Activated CD4-positive, alpha-beta T cell treated with anti-CD3 and anti-CD28 coated beads, Interleukin-2, amount 50 U/mL, for 16 hours (primary cell): ENCODE measurements at regions not wholly inside any gene's neighbourhood (a gene's known extent, or its start where the extent isn't known, plus 50 kb on each side); places are given as distances from the start of the nearest gene placed in this dataset.
"Not testable (repeated sequence)": the region's sequence is repeated elsewhere in the genome, so short reads cannot be mapped to it uniquely, and the experiment has no call there.

Source experiments
- DNase-seq: peaks from one replicate; pipeline ENCODE4 v3.0.0-alpha.2; 2020

GRCh38 chr6:135129136-135129856 is 51.8 kb upstream of the MYB start:
- DNase-seq = peak; percentile 48

GRCh38 chr6:135128268-135128914 is 52.7 kb upstream of the MYB start:
- DNase-seq = peak; percentile 94

DNA sequence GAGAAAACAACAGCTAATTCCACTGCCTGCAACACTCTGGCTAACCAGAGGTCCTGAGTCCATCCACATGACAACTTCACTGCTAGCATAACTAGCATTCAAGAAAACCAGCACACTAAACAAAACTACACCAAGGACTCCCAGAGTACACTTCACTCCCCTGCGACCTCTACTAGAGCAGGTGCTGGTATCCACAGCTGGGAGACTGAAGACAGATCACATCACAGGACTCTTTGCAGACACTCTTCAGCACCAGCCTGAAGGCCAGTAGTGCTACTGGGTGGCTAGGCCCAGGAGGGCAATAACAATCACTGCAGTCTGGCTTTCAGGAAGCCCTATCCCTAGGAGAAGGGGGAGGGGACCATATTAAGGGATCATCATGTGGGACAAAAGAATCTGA is 54.4 kb upstream of the MYB start:
- DNase-seq = no peak

DNA sequence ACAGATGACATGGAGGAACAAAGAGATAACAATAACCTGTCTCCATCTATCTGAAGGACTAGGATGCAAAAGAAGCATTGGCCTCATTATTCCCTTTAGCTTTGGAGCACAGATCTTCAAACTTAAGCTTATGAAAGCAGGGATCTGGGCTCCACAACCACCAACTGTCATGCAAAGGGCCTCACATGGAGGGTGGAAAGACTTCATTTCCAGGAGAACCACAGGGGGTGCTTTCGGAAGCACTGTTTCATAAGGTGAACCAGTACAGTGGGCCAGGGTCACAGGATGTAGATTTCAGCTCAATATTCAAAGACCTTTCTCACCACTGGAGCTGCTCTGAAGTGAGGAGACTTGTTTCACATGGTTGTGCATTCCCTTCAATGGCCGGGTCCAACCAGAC is 55.1 kb upstream of the MYB start:
- DNase-seq = no peak

DNA sequence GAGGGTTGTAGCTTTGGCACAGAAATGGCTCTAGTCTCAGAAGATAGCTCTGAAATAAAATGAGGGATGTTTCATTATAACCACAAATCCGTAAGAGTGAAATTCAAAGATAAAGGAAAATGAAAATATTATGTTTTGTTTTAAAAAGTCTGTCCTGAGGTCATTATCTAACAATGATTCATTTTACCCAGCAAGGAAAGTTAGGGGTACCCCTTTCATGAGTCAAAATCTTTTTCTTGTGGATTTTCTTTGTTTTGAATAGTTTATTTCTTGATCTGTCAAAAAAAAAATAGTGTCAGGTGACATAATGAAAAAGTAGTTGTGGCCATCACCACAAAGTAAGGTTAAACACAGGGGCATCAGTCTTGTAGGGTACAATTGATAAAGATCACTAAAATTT is 59.7 kb upstream of the MYB start:
- peak; percentile 49 for DNase-seq

GRCh38 chr6:135118134-135118730 is 62.9 kb upstream of the MYB start:
- DNase-seq = no peak

- peak; percentile 91 for DNase-seq
Measured at GRCh38 chr6:135117413-135117968, 62.9 kb upstream of the HBS1L start.

DNA sequence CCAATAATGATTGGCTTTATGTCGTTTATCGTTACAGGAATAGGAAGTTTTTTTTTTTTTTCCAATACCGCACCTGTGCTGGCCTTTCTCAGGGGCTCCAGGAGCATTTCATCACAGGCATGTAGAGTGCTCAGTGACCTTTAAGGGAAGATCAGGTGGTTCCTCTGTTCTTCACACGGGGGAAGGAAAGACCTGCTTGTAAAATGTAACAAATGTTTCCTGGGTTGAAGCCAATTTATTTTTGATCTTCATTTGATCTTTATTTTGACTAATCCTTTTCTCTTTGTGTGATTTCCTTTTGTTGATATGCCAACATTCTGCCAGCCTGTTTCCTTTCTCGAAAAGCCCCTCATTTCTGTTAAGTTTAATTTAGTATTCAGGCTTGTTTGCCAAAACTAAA is 61.9 kb upstream of the HBS1L start:
- DNase-seq = peak; percentile 48

- peak; percentile 92 for DNase-seq
Measured at GRCh38 chr6:135115834-135116233, 61.2 kb upstream of the HBS1L start.

- DNase-seq = peak; percentile 88
Measured at GRCh38 chr6:135115411-135115810, 60.8 kb upstream of the HBS1L start.

DNA sequence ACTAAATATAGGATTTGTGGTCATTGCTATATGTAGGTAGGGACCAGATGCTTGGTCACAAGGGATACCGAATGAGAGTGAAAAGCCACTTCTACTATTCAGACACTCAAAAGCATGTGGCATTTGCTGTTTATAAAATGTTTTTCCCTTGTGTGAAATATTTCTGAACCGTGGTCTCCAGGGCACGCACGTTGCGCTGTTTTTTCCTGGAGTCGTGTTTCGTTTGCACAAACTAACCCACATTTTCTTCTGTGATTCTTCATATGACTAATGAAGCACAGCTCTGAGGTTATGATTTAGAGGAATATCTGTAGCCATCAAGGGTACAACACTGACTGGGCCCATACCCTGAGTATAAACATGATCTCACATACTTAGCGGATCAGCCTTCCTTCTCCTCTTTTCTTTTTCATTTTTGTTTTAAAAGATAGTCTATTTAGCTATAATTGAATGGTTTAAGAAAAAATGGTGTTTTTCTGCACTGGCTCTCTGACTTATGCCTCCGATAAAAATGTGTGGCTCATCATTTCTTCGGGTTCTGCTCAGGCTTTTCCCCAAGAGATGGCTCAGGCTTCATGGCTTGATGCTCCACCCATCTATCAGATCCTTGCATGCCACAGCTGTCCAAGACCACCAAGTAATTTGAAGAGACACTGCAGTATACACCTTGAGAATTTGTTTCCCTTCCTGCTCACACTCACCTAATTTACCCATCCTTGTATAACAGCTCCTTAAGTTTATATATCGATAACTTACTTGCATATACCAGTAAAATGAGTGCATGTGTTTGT is 59.9 kb upstream of the HBS1L start:
- DNase-seq = peak; percentile 95

DNA sequence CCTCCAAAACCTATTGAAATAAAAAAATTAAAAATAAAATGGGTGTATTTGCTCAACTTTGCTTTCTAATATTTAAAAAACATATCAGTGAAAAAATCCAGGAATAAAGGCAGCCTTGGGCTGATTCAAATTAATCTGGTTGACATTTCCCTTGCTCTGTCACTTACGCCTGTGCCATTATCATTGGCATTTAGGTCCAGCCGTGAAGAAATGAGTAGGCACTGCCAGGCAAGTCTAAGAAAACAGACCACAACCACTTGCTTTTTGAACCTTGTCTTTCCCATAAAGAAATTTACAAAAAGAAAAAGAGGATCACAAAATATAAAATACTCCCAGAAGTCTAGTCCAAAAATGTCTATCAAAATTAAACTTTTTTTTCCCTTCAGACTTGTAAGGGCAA is 59.2 kb upstream of the HBS1L start:
- peak; percentile 72 for DNase-seq

GRCh38 chr6:135112951-135113350 is 58.3 kb upstream of the HBS1L start:
- DNase-seq = not testable (repeated sequence)

DNA sequence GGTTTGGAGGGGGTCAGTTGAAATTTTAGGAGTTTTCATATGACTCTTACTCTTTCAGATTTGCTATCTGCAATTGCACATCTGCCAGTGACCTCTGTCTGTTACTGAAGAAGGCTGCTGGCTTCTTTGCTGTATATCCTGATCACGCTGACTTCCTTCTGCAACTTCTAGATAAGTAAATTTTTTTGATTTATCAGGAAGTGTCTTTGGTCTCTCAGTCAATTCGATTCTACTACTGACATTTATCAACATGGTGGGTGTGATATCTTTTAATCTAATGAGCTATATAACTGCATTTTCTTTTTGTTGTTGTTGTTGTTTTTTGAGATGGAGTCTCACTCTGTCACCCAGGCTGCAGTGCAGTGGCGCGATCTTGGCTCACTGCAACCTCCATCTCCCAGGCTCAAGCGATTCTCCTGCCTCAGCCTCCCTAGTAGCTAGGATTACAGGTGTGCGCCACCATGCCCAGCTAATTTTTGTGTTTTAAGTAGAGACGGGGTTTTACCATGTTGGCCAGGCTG is 55.7 kb upstream of the HBS1L start:
- not testable (repeated sequence) for DNase-seq

GRCh38 chr6:135109761-135110160 is 55.1 kb upstream of the HBS1L start:
- no peak for DNase-seq

DNA sequence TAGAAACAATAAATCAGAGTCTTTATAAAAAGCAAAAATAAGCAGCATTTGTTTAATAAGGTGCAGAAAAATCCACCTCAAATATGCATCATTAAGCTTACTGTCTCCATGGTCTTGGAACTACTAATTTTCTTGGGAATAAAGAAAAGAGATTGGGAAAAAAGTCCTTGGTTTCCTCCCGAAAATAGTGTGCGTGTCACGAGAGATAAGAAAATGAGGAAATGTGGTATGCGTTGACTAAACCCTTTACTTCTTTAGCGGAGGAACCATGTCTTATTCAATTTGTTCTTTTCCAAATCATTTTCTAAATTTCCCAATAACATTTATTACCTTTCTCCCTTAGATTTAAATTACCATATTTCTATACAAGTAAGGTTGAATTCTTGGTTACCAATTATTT is 54.1 kb upstream of the HBS1L start:
- no peak for DNase-seq

DNA sequence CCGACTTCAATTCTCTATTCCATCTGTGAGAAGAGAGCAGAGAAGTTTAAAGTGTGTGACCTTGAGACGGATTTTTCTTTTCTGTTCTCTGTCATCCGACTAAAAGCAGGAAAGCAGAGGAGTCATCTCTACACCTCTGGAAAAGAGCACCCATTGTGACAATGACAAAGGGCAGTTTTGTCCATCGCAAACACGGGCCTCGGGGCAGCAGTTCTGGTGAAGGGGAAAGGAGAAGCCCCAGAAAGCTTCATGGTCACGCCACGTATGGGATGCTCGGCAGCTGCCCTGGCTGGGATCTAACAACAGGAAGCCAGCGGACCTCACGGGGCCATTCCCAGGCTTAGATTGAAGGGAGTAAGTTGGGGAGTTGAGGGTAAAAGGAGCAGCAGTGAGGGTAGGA is 52.0 kb upstream of the HBS1L start:
- DNase-seq = no peak

GRCh38 chr6:135105710-135106109 is 51.1 kb upstream of the HBS1L start:
- DNase-seq = no peak

- DNase-seq = no peak
Measured at GRCh38 chr6:135105299-135105698, 50.7 kb upstream of the HBS1L start.
